ENCODE measurements at regions not wholly inside any gene's neighbourhood (a gene's known extent, or its start where the extent isn't known, plus 50 kb on each side); places are given as distances from the start of the nearest gene placed in this dataset.

- no peak for DNase-seq (ENCODE audit: low spot score)
Observed at GRCh38 chr14:104291123-104292000, 153.0 kb downstream of the KIF26A start.

- DNase-seq (ENCODE audit: low spot score), result no peak
Observed at GRCh38 chr14:104292084-104292970, 153.9 kb downstream of the KIF26A start.

GRCh38 chr14:104293231-104293841 is 154.9 kb downstream of the KIF26A start:
- no peak for DNase-seq (ENCODE audit: low spot score)

- no peak for DNase-seq (ENCODE audit: low spot score)
Observed at GRCh38 chr14:104293851-104294627, 155.7 kb downstream of the KIF26A start.

GRCh38 chr14:104294628-104294982 is 156.2 kb downstream of the KIF26A start:
- no peak for DNase-seq (ENCODE audit: low spot score)

- DNase-seq (ENCODE audit: low spot score), result no peak
Observed at GRCh38 chr14:104294983-104295680, 156.7 kb downstream of the KIF26A start.

- no peak for DNase-seq (ENCODE audit: low spot score)
Observed at GRCh38 chr14:104295681-104296387, 157.4 kb downstream of the KIF26A start.

- no peak for DNase-seq (ENCODE audit: low spot score)
Observed at GRCh38 chr14:104296388-104297312, 158.3 kb downstream of the KIF26A start.

- DNase-seq (ENCODE audit: low spot score), result no peak
Observed at GRCh38 chr14:104297313-104297704, 158.9 kb downstream of the KIF26A start.

- no peak for DNase-seq (ENCODE audit: low spot score)
Observed at GRCh38 chr14:104297721-104298401, 159.5 kb downstream of the KIF26A start.

- no peak for DNase-seq (ENCODE audit: low spot score)
Observed at GRCh38 chr14:104298458-104298857, 160.1 kb downstream of the KIF26A start.

- DNase-seq (ENCODE audit: low spot score), result no peak
Observed at GRCh38 chr14:104299993-104300761, 161.8 kb downstream of the KIF26A start.

- no peak for DNase-seq (ENCODE audit: low spot score)
Observed at GRCh38 chr14:104301731-104302460, 163.5 kb downstream of the KIF26A start.

GRCh38 chr14:104302794-104303405 is 164.5 kb downstream of the KIF26A start:
- no peak for DNase-seq (ENCODE audit: low spot score)

- no peak for DNase-seq (ENCODE audit: low spot score)
Observed at GRCh38 chr14:104303705-104304425, 165.5 kb downstream of the KIF26A start.

Data from globus pallidus (tissue), 1 donor.